ENCODE measurements at regions not wholly inside any gene's neighbourhood (a gene's known extent, or its start where the extent isn't known, plus 50 kb on each side); places are given as distances from the start of the nearest gene placed in this dataset.
A peak's percentile ranks its signal among the peaks of the same experiment; 100 is the strongest.

DNA sequence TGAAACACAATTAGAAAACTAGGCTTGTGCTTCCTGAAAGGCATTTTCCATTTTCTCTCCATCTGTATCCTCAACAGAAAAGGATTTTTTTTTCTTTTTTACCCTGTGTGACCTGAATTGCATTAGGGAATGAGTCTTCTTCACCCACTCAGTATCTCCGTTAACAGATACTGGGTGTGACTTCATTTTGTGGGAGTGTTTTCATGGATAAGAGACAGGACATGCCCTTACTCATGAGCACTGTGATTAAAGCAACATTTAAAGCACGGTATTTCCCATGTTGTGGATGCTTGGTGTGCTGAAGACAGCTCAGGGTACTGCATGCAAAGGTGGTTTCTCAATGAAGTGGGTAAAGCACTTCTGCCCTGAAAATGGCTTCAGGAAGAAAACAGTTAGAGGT lies 1397.3 kb upstream of the TMEM132C start:
- DNase-seq (ENCODE audit: low read depth in 2 of 2, low spot score in 1 of 2), result no peak

GRCh38 chr12:126873701-126874100 lies 1393.3 kb upstream of the TMEM132C start:
- no peak for DNase-seq (ENCODE audit: low read depth in 2 of 2, low spot score in 1 of 2)

- DNase-seq (ENCODE audit: low read depth in 2 of 2, low spot score in 1 of 2), result peak; percentile 1 to 17
Measured at GRCh38 chr12:126874427-126875026, 1392.4 kb upstream of the TMEM132C start.

DNA sequence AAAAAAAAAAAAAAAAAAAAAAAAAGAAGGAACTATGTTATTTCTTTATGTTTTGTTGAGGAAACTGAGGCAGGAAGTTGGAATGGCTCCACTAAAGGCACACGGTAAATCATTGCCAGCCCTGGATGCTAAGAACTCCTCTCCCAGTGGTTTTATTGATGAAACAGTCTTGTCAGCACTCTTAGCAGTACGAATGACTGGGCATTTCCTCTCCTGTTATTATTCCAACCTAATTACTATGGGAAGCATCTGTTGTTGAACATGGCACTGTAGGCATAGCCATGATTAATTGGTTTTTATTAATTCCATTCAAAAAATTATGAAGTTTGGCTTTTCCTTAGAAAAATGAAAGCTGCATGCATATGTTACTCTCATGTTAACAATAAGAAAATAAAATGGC lies 1387.1 kb upstream of the TMEM132C start:
- DNase-seq (ENCODE audit: low read depth in 2 of 2, low spot score in 1 of 2), result no peak

DNA sequence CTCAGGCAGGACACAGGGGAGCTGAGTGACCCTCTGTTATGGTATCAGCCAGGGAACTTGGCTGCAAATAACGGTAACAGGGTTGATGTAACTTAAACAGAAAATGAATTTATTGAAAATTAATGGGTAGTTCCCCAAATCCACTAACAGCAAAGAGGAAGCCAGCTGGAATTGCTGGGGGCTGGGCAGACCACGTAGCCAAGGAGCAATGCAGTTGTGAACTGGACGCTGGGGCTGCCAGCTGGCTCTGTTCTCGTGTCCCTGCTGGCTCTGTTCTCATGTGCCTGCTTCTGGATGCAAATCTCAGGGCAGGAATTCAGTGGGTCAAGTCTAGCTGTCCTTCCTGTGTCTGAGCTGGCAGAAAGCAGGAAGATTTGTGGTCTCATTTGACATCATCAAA lies 1383.3 kb upstream of the TMEM132C start:
- no peak for DNase-seq (ENCODE audit: low read depth in 2 of 2, low spot score in 1 of 2)

GRCh38 chr12:126889501-126889900 lies 1377.5 kb upstream of the TMEM132C start:
- DNase-seq (ENCODE audit: low read depth in 2 of 2, low spot score in 1 of 2), result no peak

DNA sequence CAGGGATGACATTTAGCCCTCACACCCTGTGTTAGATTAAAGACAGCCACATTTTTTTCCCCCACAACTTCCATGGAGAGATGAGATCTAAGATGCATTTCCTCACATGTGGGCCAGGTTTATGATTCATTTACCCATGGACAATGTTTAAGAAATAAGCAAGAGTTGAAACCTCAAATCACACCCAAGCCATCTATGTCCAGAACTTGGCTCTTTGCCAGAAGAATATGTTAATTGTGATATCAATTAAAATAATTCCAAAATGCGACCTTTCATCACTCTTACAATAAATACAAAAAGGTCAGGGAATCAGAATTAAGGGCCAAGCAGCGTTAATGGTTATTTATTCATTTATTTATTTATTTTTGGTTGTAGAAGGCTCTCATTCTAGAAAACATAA lies 1376.9 kb upstream of the TMEM132C start:
- DNase-seq (ENCODE audit: low read depth in 2 of 2, low spot score in 1 of 2), result no peak

- DNase-seq (ENCODE audit: low read depth in 2 of 2, low spot score in 1 of 2), result no peak
Measured at GRCh38 chr12:126891789-126892188, 1375.2 kb upstream of the TMEM132C start.

DNA sequence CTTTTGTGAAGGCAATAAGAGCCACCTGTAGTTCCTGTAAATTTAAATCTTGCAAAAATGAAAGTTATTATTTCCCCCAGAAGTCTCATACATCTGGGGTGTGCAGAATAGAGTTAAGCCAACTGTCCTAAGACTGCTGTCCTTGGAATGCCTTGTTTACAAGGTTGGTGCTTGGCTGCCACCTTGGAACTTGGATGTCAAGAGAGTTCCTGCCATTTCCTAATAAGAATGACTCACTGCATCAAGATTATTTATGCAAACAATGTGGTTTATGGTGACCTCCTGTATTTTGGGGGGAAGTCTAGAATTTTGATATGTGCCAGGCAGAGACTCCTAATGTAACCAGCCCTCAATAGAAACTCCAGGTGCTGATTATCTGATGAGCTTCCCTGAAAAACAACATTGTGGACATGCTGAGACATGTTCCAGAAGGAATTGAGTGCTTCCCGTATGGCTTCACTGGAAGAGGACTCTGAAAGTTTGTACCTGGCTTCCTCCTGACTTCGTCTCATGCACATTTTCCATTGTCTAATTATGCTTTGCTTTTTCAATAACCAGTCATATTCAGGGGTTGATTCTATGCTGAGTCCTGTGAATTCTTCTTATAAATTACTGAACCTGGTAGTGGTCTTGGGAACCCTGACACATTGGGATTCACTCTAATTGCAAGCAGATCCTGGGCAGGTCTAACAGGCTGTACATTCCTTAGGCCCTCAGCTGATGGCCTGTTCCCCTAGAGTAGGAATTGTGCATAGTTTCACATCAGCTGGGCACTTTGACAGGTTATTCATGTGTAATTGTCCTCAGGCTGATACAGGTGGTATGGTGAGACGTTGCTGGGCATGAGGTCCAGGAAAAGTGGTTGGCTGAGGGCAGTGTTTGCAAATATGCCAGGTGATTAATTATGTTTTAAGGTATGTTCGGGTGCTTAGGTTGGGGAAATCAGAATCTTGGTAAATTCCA lies 1370.7 kb upstream of the TMEM132C start:
- DNase-seq (ENCODE audit: low read depth in 2 of 2, low spot score in 1 of 2), result no peak

- no peak for DNase-seq (ENCODE audit: low read depth in 2 of 2, low spot score in 1 of 2)
Measured at GRCh38 chr12:126897102-126897501, 1369.9 kb upstream of the TMEM132C start.

DNA sequence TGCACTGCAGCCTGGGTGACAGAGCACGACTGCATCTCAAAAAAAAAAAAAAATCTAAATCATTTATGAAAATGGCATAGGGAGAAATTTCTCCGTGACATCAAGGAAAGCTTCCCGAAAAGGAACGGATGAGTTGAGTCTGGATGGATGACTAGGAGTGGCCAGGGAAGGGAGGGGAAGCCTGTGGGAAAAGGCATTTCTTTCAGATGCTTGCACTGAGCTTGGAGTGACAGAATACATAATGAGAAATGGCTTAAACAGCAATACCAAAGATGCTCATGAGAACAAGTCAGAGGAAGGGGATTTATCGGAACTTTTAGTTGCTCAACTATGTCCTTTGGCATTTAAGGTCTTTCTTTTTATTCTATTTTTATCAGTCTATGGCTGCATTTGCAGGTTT lies 1369.2 kb upstream of the TMEM132C start:
- DNase-seq (ENCODE audit: low read depth in 2 of 2, low spot score in 1 of 2), result no peak

GRCh38 chr12:126898562-126898961 lies 1368.4 kb upstream of the TMEM132C start:
- no peak for DNase-seq (ENCODE audit: low read depth in 2 of 2, low spot score in 1 of 2)

DNA sequence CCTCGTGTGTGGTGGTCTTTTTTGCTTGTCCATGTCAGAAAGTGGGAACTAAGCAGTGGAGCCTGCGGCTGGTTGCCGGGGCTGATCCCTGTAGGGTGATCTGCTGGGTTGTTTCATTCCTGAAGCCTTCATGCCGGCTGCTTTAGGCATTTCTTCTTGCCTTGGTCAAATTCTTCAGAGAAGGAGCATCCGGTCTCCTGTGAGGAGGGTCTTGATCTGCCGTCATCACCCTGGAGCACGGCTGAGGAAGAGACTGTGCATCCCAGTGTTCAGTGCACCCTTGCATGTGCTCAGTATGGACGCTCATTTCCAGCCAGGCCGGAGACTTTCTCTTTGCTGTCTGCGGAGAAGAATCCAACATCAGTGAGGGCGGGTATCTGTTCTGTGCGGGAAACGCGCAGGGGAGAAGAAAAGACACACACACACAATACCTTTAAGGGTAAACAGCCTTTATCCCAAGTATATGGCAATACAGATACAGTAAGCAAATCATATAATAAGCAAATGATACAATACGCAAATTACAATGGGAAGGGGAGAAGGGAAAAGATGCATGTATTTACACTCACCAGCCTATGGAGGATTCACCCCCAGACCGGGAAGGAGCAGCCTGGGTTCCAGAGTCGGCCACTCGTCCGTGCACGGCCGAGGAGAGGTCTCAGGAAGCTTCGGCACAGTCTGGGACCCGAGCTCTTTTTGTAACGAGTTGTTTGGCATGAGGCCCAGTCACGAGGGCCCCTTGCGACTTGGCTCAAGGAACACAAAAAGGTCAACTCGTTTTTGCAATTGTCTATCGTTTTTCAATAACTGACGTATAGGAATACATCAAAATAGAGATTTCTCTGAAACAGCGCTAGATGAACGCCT lies 1366.8 kb upstream of the TMEM132C start:
- DNase-seq (ENCODE audit: low read depth in 2 of 2, low spot score in 1 of 2), result no peak

GRCh38 chr12:126903027-126903876 lies 1363.7 kb upstream of the TMEM132C start:
- no peak for DNase-seq (ENCODE audit: low read depth in 2 of 2, low spot score in 1 of 2)

DNA sequence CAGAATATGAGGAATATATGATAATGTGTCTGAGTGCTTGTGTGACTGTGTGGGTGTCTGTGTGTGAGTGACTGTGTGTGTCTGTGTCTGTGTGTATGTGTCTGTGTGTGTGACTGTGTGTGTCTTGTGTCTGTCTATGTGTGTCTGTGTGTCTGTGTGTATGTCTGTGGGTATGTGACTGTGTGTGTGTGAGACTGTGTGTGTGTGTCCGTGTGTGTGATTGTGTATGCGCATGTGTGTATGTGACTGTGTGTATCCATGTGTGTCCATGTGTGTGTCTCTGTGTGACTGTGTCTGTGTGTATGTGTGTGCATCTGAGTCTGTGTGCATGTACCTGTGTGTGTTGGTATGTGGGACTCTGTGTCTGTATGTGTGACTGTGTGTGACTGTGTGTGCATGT lies 1361.2 kb upstream of the TMEM132C start:
- no peak for DNase-seq (ENCODE audit: low read depth in 2 of 2, low spot score in 1 of 2)

GRCh38 chr12:126907900-126908764 lies 1358.8 kb upstream of the TMEM132C start:
- DNase-seq (ENCODE audit: low read depth in 2 of 2, low spot score in 1 of 2), result no peak

DNA sequence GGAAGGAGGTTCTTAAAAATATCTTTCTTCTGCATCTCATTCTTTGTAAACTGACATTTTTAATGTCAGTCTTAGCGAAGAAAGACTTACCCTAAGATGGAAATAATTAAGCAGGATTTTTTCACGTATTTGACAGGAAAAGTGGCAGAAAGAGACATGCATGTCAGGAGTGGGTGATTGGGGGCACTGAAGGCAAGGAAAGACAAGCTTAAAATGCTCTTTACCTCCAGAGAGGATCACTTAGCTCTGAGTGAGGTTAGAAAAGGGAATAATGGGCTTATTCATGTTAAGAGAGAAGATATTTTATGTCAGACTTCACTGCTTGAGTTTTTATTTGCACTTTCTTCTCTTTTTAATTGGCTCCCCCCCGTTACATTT lies 1358.2 kb upstream of the TMEM132C start:
- no peak for DNase-seq (ENCODE audit: low read depth in 2 of 2, low spot score in 1 of 2)

GRCh38 chr12:126910570-126910969 lies 1356.4 kb upstream of the TMEM132C start:
- no peak for DNase-seq (ENCODE audit: low read depth in 2 of 2, low spot score in 1 of 2)

- DNase-seq (ENCODE audit: low read depth in 2 of 2, low spot score in 1 of 2), result no peak
Measured at GRCh38 chr12:126912111-126912510, 1354.9 kb upstream of the TMEM132C start.

All from stimulated activated CD8-positive, alpha-beta memory T cell treated with anti-CD3 and anti-CD28 coated beads, Interleukin-4, amount 100 ng/mL, for 1 hour (primary cell).